ENCODE measurements at regions not wholly inside any gene's neighbourhood (a gene's known extent, or its start where the extent isn't known, plus 50 kb on each side); places are given as distances from the start of the nearest gene placed in this dataset.

- no peak overlapping the region for H3K4me3 ChIP-seq (ENCODE audit: low read length)
- H3K27me3 ChIP-seq (ENCODE audit: insufficient read depth, low read length): no peaks in the 10 kb centered on the region
Measured at GRCh38 chr4:116515959-116516358, 569.4 kb downstream of the TRAM1L1 start.

GRCh38 chr4:116512552-116512951 lies 572.8 kb downstream of the TRAM1L1 start:
- no peaks in the 10 kb centered on the region for H3K4me1 ChIP-seq (ENCODE audit: insufficient read depth, low read length)
- H3K4me3 ChIP-seq (ENCODE audit: low read length): no peak overlapping the region
- no peak overlapping the region for H2AFZ ChIP-seq (ENCODE audit: low read depth, low read length)
- H3K9me3 ChIP-seq (ENCODE audit: low read length): no peaks in the 10 kb centered on the region
- H3K36me3 ChIP-seq (ENCODE audit: insufficient read depth, low read length): no peaks in the 10 kb centered on the region
- H3K27me3 ChIP-seq (ENCODE audit: insufficient read depth, low read length): no peaks in the 10 kb centered on the region

More at GRCh38 chr4:116515959-116516358, 569.4 kb downstream of the TRAM1L1 start:
- Histone ChIP-seq H3K4me1 (ENCODE audit: insufficient read depth, low read length) (no peaks in the 10 kb centered on the region), H3K36me3 (ENCODE audit: insufficient read depth, low read length) (no peaks in the 10 kb centered on the region), H2AFZ (ENCODE audit: low read depth, low read length) (no peak overlapping the region), H3K9me3 (ENCODE audit: low read length) (no peaks in the 10 kb centered on the region)

- Histone ChIP-seq H3K4me1 (ENCODE audit: insufficient read depth, low read length) (no peaks in the 10 kb centered on the region), H3K4me3 (ENCODE audit: low read length) (no peak overlapping the region), H3K9me3 (ENCODE audit: low read length) (no peaks in the 10 kb centered on the region), H3K27me3 (ENCODE audit: insufficient read depth, low read length) (no peaks in the 10 kb centered on the region), H3K36me3 (ENCODE audit: insufficient read depth, low read length) (no peaks in the 10 kb centered on the region), H2AFZ (ENCODE audit: low read depth, low read length) (no peak overlapping the region)
Measured at GRCh38 chr4:116501954-116502353, 583.4 kb downstream of the TRAM1L1 start.

- Histone ChIP-seq H3K9me3 (ENCODE audit: low read length) (no peaks in the 10 kb centered on the region), H3K36me3 (ENCODE audit: insufficient read depth, low read length) (no peaks in the 10 kb centered on the region), H2AFZ (ENCODE audit: low read depth, low read length) (no peak overlapping the region), H3K27me3 (ENCODE audit: insufficient read depth, low read length) (no peaks in the 10 kb centered on the region), H3K4me1 (ENCODE audit: insufficient read depth, low read length) (no peaks in the 10 kb centered on the region), H3K4me3 (ENCODE audit: low read length) (no peak overlapping the region)
Measured at GRCh38 chr4:116500225-116500624, 585.2 kb downstream of the TRAM1L1 start.

- no peaks in the 10 kb centered on the region for H3K36me3 ChIP-seq (ENCODE audit: insufficient read depth, low read length)
- H2AFZ ChIP-seq (ENCODE audit: low read depth, low read length): no peak overlapping the region
- no peaks in the 10 kb centered on the region for H3K4me1 ChIP-seq (ENCODE audit: insufficient read depth, low read length)
- H3K9me3 ChIP-seq (ENCODE audit: low read length): no peaks in the 10 kb centered on the region
- H3K27me3 ChIP-seq (ENCODE audit: insufficient read depth, low read length): no peaks in the 10 kb centered on the region
- no peak overlapping the region for H3K4me3 ChIP-seq (ENCODE audit: low read length)
Measured at GRCh38 chr4:116489739-116490138, 595.6 kb downstream of the TRAM1L1 start.

- Histone ChIP-seq H3K4me3 (ENCODE audit: low read length) (no peak overlapping the region), H2AFZ (ENCODE audit: low read depth, low read length) (no peak overlapping the region), H3K27me3 (ENCODE audit: insufficient read depth, low read length) (no peaks in the 10 kb centered on the region), H3K9me3 (ENCODE audit: low read length) (no peaks in the 10 kb centered on the region), H3K4me1 (ENCODE audit: insufficient read depth, low read length) (no peaks in the 10 kb centered on the region), H3K36me3 (ENCODE audit: insufficient read depth, low read length) (no peaks in the 10 kb centered on the region)
Measured at GRCh38 chr4:116486401-116486800, 599.0 kb downstream of the TRAM1L1 start.

GRCh38 chr4:116480546-116480945 lies 604.8 kb downstream of the TRAM1L1 start:
- Histone ChIP-seq H2AFZ (ENCODE audit: low read depth, low read length) (no peak overlapping the region), H3K9me3 (ENCODE audit: low read length) (peaks cover 3% of the 10 kb centered on the region), H3K27me3 (ENCODE audit: insufficient read depth, low read length) (no peaks in the 10 kb centered on the region), H3K4me1 (ENCODE audit: insufficient read depth, low read length) (no peaks in the 10 kb centered on the region), H3K36me3 (ENCODE audit: insufficient read depth, low read length) (no peaks in the 10 kb centered on the region), H3K4me3 (ENCODE audit: low read length) (no peak overlapping the region)

GRCh38 chr4:116478343-116478742 lies 607.0 kb downstream of the TRAM1L1 start:
- H3K9me3 ChIP-seq (ENCODE audit: low read length): peaks cover 3% of the 10 kb centered on the region
- no peaks in the 10 kb centered on the region for H3K4me1 ChIP-seq (ENCODE audit: insufficient read depth, low read length)
- H3K4me3 ChIP-seq (ENCODE audit: low read length): no peak overlapping the region
- no peak overlapping the region for H2AFZ ChIP-seq (ENCODE audit: low read depth, low read length)
- H3K36me3 ChIP-seq (ENCODE audit: insufficient read depth, low read length): no peaks in the 10 kb centered on the region
- no peaks in the 10 kb centered on the region for H3K27me3 ChIP-seq (ENCODE audit: insufficient read depth, low read length)

GRCh38 chr4:116469582-116469981 lies 615.8 kb downstream of the TRAM1L1 start:
- Histone ChIP-seq H3K36me3 (ENCODE audit: insufficient read depth, low read length) (no peaks in the 10 kb centered on the region), H2AFZ (ENCODE audit: low read depth, low read length) (no peak overlapping the region), H3K9me3 (ENCODE audit: low read length) (no peaks in the 10 kb centered on the region), H3K27me3 (ENCODE audit: insufficient read depth, low read length) (no peaks in the 10 kb centered on the region), H3K4me3 (ENCODE audit: low read length) (no peak overlapping the region), H3K4me1 (ENCODE audit: insufficient read depth, low read length) (no peaks in the 10 kb centered on the region)

GRCh38 chr4:116453127-116453526 lies 632.2 kb downstream of the TRAM1L1 start:
- Histone ChIP-seq H3K4me3 (ENCODE audit: low read length) (no peak overlapping the region), H3K4me1 (ENCODE audit: insufficient read depth, low read length) (no peaks in the 10 kb centered on the region), H3K27me3 (ENCODE audit: insufficient read depth, low read length) (no peaks in the 10 kb centered on the region), H2AFZ (ENCODE audit: low read depth, low read length) (no peak overlapping the region), H3K36me3 (ENCODE audit: insufficient read depth, low read length) (no peaks in the 10 kb centered on the region), H3K9me3 (ENCODE audit: low read length) (no peaks in the 10 kb centered on the region)

GRCh38 chr4:116449764-116450163 lies 635.6 kb downstream of the TRAM1L1 start:
- H3K4me3 ChIP-seq (ENCODE audit: low read length): no peak overlapping the region
- H2AFZ ChIP-seq (ENCODE audit: low read depth, low read length): no peak overlapping the region
- no peaks in the 10 kb centered on the region for H3K4me1 ChIP-seq (ENCODE audit: insufficient read depth, low read length)
- H3K9me3 ChIP-seq (ENCODE audit: low read length): no peaks in the 10 kb centered on the region
- no peaks in the 10 kb centered on the region for H3K27me3 ChIP-seq (ENCODE audit: insufficient read depth, low read length)
- no peaks in the 10 kb centered on the region for H3K36me3 ChIP-seq (ENCODE audit: insufficient read depth, low read length)

- H3K4me1 ChIP-seq (ENCODE audit: insufficient read depth, low read length): no peaks in the 10 kb centered on the region
- H3K36me3 ChIP-seq (ENCODE audit: insufficient read depth, low read length): no peaks in the 10 kb centered on the region
- no peaks in the 10 kb centered on the region for H3K9me3 ChIP-seq (ENCODE audit: low read length)
- no peak overlapping the region for H3K4me3 ChIP-seq (ENCODE audit: low read length)
- no peak overlapping the region for H2AFZ ChIP-seq (ENCODE audit: low read depth, low read length)
- H3K27me3 ChIP-seq (ENCODE audit: insufficient read depth, low read length): no peaks in the 10 kb centered on the region
Measured at GRCh38 chr4:116444117-116444516, 641.3 kb downstream of the TRAM1L1 start.

- no peaks in the 10 kb centered on the region for H3K36me3 ChIP-seq (ENCODE audit: insufficient read depth, low read length)
- no peak overlapping the region for H2AFZ ChIP-seq (ENCODE audit: low read depth, low read length)
- H3K27me3 ChIP-seq (ENCODE audit: insufficient read depth, low read length): no peaks in the 10 kb centered on the region
- no peak overlapping the region for H3K4me3 ChIP-seq (ENCODE audit: low read length)
- H3K4me1 ChIP-seq (ENCODE audit: insufficient read depth, low read length): no peaks in the 10 kb centered on the region
- H3K9me3 ChIP-seq (ENCODE audit: low read length): no peaks in the 10 kb centered on the region
Measured at GRCh38 chr4:116438981-116439729, 646.2 kb downstream of the TRAM1L1 start.

- Histone ChIP-seq H3K36me3 (ENCODE audit: insufficient read depth, low read length) (no peaks in the 10 kb centered on the region), H3K4me3 (ENCODE audit: low read length) (no peak overlapping the region), H2AFZ (ENCODE audit: low read depth, low read length) (no peak overlapping the region), H3K27me3 (ENCODE audit: insufficient read depth, low read length) (no peaks in the 10 kb centered on the region), H3K4me1 (ENCODE audit: insufficient read depth, low read length) (no peaks in the 10 kb centered on the region), H3K9me3 (ENCODE audit: low read length) (no peaks in the 10 kb centered on the region)
Measured at GRCh38 chr4:116438417-116438816, 647.0 kb downstream of the TRAM1L1 start.

Measured in neuron (in vitro differentiated cells).